RPMI7951 (cell line): ENCODE measurements at regions not wholly inside any gene's neighbourhood (a gene's known extent, or its start where the extent isn't known, plus 50 kb on each side); places are given as distances from the start of the nearest gene placed in this dataset.
"Not testable (repeated sequence)": the region's sequence is repeated elsewhere in the genome, so short reads cannot be mapped to it uniquely, and the experiment has no call there.

Experiments used
- DNase-seq: peaks from one replicate; pipeline ENCODE4 v3.0.0-alpha.2; 2012; ENCODE audit warnings: low read depth

- no peak for DNase-seq
These were observed 301.6 kb upstream of the GULP1 start for GRCh38 chr2:187989925-187990623.

- DNase-seq: peak; percentile 4
These were observed 300.3 kb upstream of the GULP1 start for GRCh38 chr2:187991389-187991788.

GRCh38 chr2:187994464-187995331 is 297.0 kb upstream of the GULP1 start:
- peak; percentile 10 for DNase-seq

GRCh38 chr2:187995556-187995955 is 296.1 kb upstream of the GULP1 start:
- no peak for DNase-seq

- no peak for DNase-seq
These were observed 295.0 kb upstream of the GULP1 start for GRCh38 chr2:187996630-187997029.

GRCh38 chr2:188000189-188000588 is 291.5 kb upstream of the GULP1 start:
- DNase-seq: no peak

GRCh38 chr2:188003800-188004199 is 287.9 kb upstream of the GULP1 start:
- no peak for DNase-seq

GRCh38 chr2:188013767-188014166 is 277.9 kb upstream of the GULP1 start:
- DNase-seq: no peak

GRCh38 chr2:188016917-188017316 is 274.8 kb upstream of the GULP1 start:
- no peak for DNase-seq

- no peak for DNase-seq
These were observed 269.3 kb upstream of the GULP1 start for GRCh38 chr2:188022389-188022788.

- DNase-seq: no peak
These were observed 268.6 kb upstream of the GULP1 start for GRCh38 chr2:188023035-188023434.

GRCh38 chr2:188024811-188025210 is 266.9 kb upstream of the GULP1 start:
- DNase-seq: no peak

GRCh38 chr2:188028739-188029138 is 262.9 kb upstream of the GULP1 start:
- no peak for DNase-seq

- no peak for DNase-seq
These were observed 259.4 kb upstream of the GULP1 start for GRCh38 chr2:188032306-188032705.

- no peak for DNase-seq
These were observed 258.9 kb upstream of the GULP1 start for GRCh38 chr2:188032786-188033185.

- not testable (repeated sequence) for DNase-seq
These were observed 258.4 kb upstream of the GULP1 start for GRCh38 chr2:188033240-188033639.

- not testable (repeated sequence) for DNase-seq
These were observed 257.6 kb upstream of the GULP1 start for GRCh38 chr2:188034102-188034501.

GRCh38 chr2:188035377-188035776 is 256.3 kb upstream of the GULP1 start:
- not testable (repeated sequence) for DNase-seq

- not testable (repeated sequence) for DNase-seq
These were observed 254.9 kb upstream of the GULP1 start for GRCh38 chr2:188036786-188037185.

- DNase-seq: no peak
These were observed 252.4 kb upstream of the GULP1 start for GRCh38 chr2:188039307-188039706.

- DNase-seq: peak; percentile 36
These were observed 249.3 kb upstream of the GULP1 start for GRCh38 chr2:188042412-188042811.

- DNase-seq: no peak
These were observed 246.7 kb upstream of the GULP1 start for GRCh38 chr2:188045016-188045415.

- DNase-seq: peak; percentile 17
These were observed 245.2 kb upstream of the GULP1 start for GRCh38 chr2:188046437-188046836.
